Left forelimb (tissue), 1 donor: ENCODE measurements at regions not wholly inside any gene's neighbourhood (a gene's known extent, or its start where the extent isn't known, plus 50 kb on each side); places are given as distances from the start of the nearest gene placed in this dataset.
"Not testable (repeated sequence)": the region's sequence is repeated elsewhere in the genome, so short reads cannot be mapped to it uniquely, and the experiment has no call there.

Experiments
- DNase-seq: peaks from one replicate; pipeline ENCODE4 v3.0.0-alpha.2; 2018; ENCODE audit warnings: low spot score

GRCh38 chr5:126235628-126236027, 187.6 kb upstream of the GRAMD2B start:
- no peak for DNase-seq

DNA sequence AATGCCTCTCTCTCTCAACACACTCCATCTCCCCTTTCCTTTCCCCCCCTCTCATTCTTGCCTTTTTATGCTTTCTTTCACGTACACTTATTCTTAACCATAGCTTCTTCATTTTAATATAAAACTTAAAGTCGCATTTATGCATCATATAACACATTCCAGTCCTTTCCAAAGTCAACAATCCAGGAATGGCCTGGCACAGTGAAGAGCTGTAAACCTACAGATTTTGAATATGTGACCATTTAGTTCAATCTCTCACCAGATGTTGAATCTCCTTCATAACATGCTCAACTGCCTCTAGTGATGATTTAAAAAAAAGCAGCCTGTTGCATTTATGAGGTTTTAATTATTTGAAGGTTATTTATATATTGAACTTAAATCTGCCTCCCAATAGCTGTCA, 186.2 kb upstream of the GRAMD2B start:
- no peak for DNase-seq

- DNase-seq: no peak
Measured at GRCh38 chr5:126248611-126249010, 174.6 kb upstream of the GRAMD2B start.

GRCh38 chr5:126251024-126251423, 172.2 kb upstream of the GRAMD2B start:
- no peak for DNase-seq

GRCh38 chr5:126253406-126253805, 169.8 kb upstream of the GRAMD2B start:
- DNase-seq: no peak

- no peak for DNase-seq
Measured at GRCh38 chr5:126263591-126264184, 159.5 kb upstream of the GRAMD2B start.

DNA sequence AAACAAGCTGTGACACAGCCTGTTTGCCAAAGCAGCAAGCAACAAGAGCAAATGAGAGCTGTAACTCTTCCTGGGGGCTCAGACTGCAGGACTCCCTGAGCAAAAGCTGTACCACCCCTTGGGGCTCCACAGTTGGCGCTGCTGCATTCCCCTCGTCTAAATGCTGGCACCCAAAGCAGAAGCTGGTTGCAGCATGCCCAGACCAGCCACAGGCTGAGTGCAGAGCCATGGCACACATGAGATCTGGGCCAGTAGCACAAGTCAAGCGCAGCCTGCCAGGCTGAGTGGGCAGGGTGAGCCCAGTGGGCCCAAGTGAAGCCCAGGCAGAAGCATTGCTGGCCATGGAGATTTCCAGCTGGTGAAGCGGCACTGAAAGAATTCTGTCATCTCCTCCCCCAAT, 157.3 kb upstream of the GRAMD2B start:
- no peak for DNase-seq

DNA sequence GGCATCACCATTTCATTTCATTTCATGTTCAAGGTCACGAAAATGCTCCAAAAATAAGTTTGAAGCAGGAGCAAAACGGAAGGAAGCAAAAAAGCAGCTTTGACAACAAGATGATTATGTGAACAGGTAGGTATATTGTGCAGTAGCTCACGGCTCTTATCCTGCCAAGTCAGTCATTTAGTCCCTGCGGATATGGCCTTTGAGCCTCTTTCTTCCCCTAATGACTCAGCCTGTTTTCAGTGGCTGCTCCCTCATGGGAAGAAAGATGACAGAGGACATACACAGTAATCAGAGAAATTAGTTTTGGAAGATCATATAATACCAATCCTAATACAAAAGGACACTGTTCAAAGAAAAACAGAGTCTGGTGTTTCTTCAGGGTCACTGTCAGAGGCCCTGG, 155.8 kb upstream of the GRAMD2B start:
- DNase-seq: no peak

- DNase-seq: no peak
Measured at GRCh38 chr5:126268697-126269315, 154.4 kb upstream of the GRAMD2B start.

GRCh38 chr5:126269511-126269910, 153.7 kb upstream of the GRAMD2B start:
- no peak for DNase-seq

DNA sequence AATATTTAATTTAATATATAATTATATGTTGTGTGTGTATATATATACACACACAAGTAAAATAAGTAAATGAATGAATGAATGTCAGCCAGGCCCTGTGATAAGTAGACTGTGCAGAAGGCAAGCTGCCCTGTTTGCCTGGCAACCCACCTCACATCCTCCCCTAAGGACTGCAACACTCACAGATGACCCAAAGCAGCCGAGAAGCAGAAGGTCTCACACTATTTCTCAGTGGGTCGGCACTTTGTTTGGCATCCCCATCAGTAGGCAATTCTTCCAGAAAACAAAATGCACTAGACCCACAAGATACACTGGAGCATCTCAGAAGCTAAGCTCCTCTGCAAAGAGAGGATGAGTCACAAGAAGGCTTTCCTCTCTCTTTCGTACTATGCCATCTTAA, 152.1 kb upstream of the GRAMD2B start:
- no peak for DNase-seq

- no peak for DNase-seq
Measured at GRCh38 chr5:126274076-126274762, 149.0 kb upstream of the GRAMD2B start.

DNA sequence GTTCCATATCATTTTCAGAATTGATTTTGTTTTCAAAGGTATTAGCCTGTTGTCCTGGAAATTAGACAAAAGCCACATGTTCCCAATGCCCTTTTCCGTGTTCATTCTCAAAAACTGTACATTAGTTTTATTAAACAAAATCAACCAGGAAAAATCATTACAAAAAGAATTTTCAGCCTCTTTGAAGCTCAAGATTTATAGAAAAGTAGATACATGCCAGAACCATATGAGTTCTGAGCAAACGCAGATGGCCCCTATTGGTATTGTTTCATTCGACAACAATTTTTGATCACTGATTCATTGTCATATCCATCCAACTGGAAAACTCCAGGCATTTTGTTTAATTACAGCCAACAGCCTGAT, 148.5 kb upstream of the GRAMD2B start:
- no peak for DNase-seq

DNA sequence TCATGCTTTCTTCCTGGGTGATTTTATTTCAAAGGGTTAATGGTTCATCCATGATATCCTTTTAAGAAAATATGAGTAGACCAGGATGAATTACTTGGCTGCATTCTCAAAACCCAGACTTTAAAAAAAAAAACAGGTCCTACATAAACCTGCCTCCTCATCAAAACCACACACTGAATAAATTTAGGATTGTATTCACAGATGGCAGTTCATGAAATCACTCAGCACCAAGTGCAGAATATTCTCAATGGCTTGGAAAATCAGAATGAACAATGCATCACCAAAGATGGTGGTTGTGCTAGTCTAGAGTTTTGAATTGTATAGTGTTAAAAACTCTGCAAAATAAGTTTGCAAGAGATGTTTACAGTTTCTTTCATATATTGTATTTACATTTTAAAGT, 145.4 kb upstream of the GRAMD2B start:
- no peak for DNase-seq

GRCh38 chr5:126280343-126280742, 142.9 kb upstream of the GRAMD2B start:
- no peak for DNase-seq

GRCh38 chr5:126280846-126281245, 142.4 kb upstream of the GRAMD2B start:
- DNase-seq: no peak

DNA sequence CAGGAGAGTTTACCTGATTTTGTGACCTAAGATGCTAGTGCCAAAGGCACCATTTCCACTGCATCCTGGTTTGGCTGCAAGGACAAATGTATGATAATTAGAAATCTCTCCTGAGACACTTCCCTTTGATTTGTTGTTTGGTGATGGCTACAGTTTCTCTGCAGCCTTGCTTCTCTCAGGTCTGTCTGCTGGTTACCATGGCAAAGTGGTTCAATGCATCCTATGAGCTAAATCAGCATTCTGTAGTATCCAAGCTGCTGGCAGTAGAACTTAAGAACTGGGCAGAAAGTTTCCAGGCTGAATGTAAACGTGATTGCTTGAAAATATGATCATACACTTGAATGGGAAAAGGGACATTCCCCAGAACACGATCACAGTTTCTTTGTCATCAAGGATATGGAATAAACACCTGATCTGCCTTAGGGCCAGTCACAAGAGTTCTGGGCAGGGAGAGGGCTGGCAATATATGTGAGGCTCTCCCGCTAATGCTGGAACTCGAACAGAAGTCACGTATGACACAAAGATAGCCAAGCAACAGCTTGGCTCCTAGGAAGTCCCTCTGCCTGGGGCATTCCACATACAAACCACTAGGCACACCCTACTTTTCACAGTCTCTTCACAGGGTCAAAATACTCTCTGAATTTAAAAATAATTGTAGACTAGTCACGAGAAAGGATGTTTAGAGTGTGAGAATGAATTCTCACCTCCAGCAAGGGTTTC, 138.1 kb upstream of the GRAMD2B start:
- no peak for DNase-seq

DNA sequence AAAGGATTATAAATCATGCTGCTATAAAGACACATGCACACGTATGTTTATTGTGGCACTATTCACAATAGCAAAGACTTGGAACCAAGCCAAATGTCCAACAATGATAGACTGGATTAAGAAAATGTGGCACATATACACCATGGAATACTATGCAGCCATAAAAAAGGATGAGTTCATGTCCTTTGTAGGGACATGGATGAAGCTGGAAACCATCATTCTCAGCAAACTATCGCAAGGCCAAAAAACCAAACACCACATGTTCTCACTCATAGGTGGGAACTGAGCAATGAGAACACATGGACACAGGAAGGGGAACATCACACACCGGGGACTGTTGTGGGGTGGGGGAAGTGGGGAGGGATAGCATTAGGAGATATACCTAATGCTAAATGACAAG, 127.1 kb upstream of the GRAMD2B start:
- not testable (repeated sequence) for DNase-seq

- no peak for DNase-seq
Measured at GRCh38 chr5:126300293-126300692, 122.9 kb upstream of the GRAMD2B start.

DNA sequence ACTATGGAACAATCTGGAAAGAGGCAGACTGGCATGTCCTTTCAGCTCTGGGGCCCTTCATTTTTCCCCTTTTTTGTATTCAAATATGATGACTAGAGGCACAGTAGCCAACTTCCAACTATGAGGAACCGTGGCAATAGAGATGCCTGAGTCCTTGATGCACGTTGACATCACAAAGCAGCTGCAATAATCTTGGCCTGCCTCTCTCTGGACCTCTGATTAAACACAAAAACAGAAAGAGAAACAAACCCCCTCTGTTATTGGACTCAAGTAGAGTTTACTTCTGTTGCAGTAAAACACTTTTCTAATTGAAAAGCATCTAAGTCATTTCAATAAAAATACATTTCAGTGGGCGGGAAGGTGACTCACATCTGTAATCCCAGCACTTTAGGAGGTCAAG, 122.2 kb upstream of the GRAMD2B start:
- DNase-seq: no peak

DNA sequence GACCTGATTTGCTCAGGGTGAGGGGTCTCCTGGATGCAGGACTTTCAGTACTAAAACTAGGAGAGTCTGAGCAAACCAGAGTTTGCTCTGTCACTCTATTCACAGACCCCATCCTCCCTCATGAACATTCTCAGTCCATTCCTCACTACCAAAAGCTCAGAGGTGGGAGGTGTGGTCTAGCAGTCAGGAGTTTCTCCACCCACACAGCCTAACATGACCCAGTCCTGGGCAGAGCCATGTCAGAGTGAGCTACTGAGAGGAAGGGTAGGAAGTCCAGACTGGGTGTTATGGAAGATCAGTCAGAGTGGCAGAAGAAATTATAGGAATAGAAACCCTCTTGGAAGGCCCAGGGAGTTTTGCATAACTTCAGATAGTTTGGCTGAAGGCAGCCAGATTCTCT, 113.3 kb upstream of the GRAMD2B start:
- no peak for DNase-seq

GRCh38 chr5:126311766-126312165, 111.4 kb upstream of the GRAMD2B start:
- DNase-seq: no peak

DNA sequence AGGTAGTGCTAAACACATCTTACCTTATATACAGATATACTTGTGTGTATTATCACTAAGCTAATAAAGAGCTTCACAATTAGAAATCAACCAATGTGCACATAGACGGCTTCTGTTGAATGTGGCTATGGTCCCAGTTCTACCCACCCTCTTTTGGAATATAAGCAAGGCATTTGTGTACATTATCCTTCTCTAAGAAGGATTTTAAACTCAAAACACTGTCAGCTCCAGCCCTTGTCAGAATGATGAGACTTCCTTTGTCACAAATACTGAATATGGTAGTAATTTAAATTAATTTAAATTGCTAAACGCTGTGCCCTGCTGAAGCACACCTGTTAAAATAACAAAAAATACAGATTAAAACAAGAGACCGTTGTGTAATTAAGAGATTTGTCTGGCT, 107.9 kb upstream of the GRAMD2B start:
- DNase-seq: no peak
